Right cardiac atrium (tissue), 5 donors: ENCODE measurements at regions not wholly inside any gene's neighbourhood (a gene's known extent, or its start where the extent isn't known, plus 50 kb on each side); places are given as distances from the start of the nearest gene placed in this dataset.
"Not testable (repeated sequence)": the region's sequence is repeated elsewhere in the genome, so short reads cannot be mapped to it uniquely, and the experiment has no call there.

Source experiments
- ATAC-seq, 2 donors: fragments of 200-7000 bp; cut with Tn5 transposase; one replicate each; pipeline versions ENCODE4 v1.8.0 to v1.9.1; 2020; ENCODE audit warnings: moderate library complexity in 2 of 2, mild to moderate bottlenecking in 1 of 2
- DNase-seq, 3 donors: peaks; one replicate each; pipeline ENCODE4 v3.0.0-alpha.2; 2020
- H3K27ac ChIP-seq: one replicate; pipeline ENCODE4 v1.5.1; 2013; ENCODE audit warnings: mild to moderate bottlenecking, low read length, control low read depth, moderate library complexity
- H3K27me3 ChIP-seq: one replicate; pipeline ENCODE4 v1.6.1; 2013; ENCODE audit not compliant: control insufficient read depth, insufficient read depth
- H3K4me1 ChIP-seq: one replicate; pipeline ENCODE4 v1.6.1; 2013; ENCODE audit warnings: low read length; ENCODE audit not compliant: control insufficient read depth, insufficient read depth
- H3K4me3 ChIP-seq: one replicate; pipeline ENCODE4 v1.5.1; 2013; ENCODE audit warnings: low read length, control low read depth
- H3K9me3 ChIP-seq: one replicate; pipeline ENCODE4 v1.6.1; 2013; ENCODE audit warnings: low read length; ENCODE audit not compliant: control insufficient read depth
- WGBS: extraction: QIAGEN DNeasy Blood & Tissue Kit; methylation state at CpG from one replicate; pipeline ENCODE4 v1.1.7; 2013; 5-methylcytosine and 5-hydroxymethylcytosine counted together
- intact Hi-C, 4 donors: fragments of 100-400 bp; cut with DNase I; formaldehyde crosslinking; loops; one replicate each; pipeline versions ENCODE4 v1.11.0 to v1.14.0; 2022 to 2023
- donor health status: healthy with polysubstance abuse.
- donor health status: DM: no; HTN: yes; CAD: no.
- donor health status: DM: no; HTN: no; CAD: no.
- donor health status: DM: no; HTN: yes; CAD: no; lungs with severe emphysema.
- donor health status: DM: yes; HTN: yes; CAD: no.

DNA sequence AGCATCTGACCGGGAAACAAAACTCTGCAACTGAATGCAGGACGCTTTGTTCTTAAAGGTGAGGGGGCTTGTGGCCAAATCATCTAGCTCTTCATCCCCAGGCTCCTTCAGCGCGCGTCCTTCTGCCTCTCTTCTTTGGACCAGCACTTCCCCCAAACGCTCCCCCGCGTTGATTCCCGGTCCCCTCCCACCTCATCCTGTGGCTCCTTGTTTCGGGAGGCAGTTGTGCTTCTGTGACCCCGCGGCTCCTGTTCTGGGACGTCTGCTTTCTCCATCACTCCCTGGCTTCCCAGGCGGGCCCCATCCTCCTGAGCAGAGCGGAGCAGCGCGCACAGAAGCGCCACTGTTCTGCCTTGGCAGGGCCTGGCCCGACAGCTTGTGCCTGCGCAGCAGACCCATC, 109.7 kb upstream of the ZNG1E start:
- H3K27ac ChIP-seq, H3K27me3 ChIP-seq, intact Hi-C loops, H3K4me3 ChIP-seq, ATAC-seq, H3K4me1 ChIP-seq, H3K9me3 ChIP-seq: not testable (repeated sequence)
- WGBS, result 54% methylated on average over 19 of the region's 20 CpGs
- peak in 2 of 3 donors; percentile 12 to 29 for DNase-seq

DNA sequence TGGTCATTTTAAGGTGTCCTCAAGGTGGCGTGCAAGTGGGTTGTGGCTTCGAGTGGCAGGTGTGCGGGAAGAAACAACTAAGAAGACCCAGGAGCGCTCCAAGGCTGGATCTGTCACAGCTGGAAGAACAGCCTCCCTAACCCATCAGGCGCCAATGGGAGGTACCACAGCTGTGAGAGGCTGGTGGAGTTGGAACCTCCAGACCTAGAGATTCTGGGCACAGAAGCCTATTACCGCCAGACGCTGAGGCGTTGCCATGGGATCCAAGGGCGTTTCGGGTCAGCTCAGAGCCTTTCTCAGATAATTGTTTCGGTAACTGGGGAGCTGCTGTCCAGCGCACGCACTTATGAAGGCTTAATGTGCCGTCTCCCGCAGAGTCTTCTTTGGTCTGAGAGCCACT, 156.7 kb upstream of the ZNG1E start:
- 53% methylated on average over 5 of the region's 15 CpGs for WGBS
- H3K9me3 ChIP-seq, H3K4me3 ChIP-seq, H3K27ac ChIP-seq, H3K27me3 ChIP-seq, H3K4me1 ChIP-seq, DNase-seq, ATAC-seq, intact Hi-C loops: not testable (repeated sequence)

GRCh38 chr9:65514465-65514864, 161.3 kb upstream of the ZNG1E start:
- peak in 1 of 3 donors; percentile 16 for DNase-seq
- intact Hi-C loops, H3K9me3 ChIP-seq, ATAC-seq, H3K27ac ChIP-seq, H3K4me3 ChIP-seq, H3K27me3 ChIP-seq, H3K4me1 ChIP-seq: not testable (repeated sequence)
- 90% methylated on average over 12 of the region's 12 CpGs for WGBS

- H3K9me3 ChIP-seq, ATAC-seq, DNase-seq, H3K27me3 ChIP-seq, H3K4me1 ChIP-seq, intact Hi-C loops, H3K27ac ChIP-seq, H3K4me3 ChIP-seq: not testable (repeated sequence)
Measured at GRCh38 chr9:65507897-65508296, 167.8 kb upstream of the ZNG1E start.

GRCh38 chr9:65504686-65505085, 171.0 kb upstream of the ZNG1E start:
- ATAC-seq, DNase-seq, H3K4me1 ChIP-seq, intact Hi-C loops, H3K27me3 ChIP-seq, H3K4me3 ChIP-seq, H3K27ac ChIP-seq, H3K9me3 ChIP-seq: not testable (repeated sequence)
- WGBS, result 70% methylated on average over 5 of the region's 7 CpGs

GRCh38 chr9:65503696-65504095, 172.0 kb upstream of the ZNG1E start:
- DNase-seq, result peak in 2 of 3 donors; percentile 40 to 50

DNA sequence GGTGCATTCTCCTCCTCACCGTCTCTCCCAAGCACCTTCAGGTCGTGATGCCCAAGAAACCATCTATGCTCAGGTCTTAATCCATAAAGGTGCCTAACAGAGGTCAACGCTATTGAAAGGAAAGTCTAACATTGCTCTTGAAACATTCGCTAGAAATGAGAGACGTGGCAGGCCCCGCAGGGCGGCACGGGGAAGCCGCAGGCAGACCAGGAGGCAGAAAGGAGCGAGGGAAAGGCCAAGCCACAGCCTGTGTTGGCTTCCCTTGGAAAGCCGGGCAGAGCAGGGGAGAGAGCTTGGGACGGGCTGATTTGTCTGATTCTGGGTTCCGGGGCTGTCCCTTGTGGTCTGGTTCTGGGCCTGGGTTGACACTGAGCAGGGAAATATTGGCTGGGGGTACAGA, 192.8 kb upstream of the ZNG1E start:
- H3K4me1 ChIP-seq, H3K4me3 ChIP-seq, H3K9me3 ChIP-seq, H3K27ac ChIP-seq, DNase-seq, intact Hi-C loops, ATAC-seq, H3K27me3 ChIP-seq: not testable (repeated sequence)
- 74% methylated on average over 13 of the region's 13 CpGs for WGBS

More at GRCh38 chr9:65503696-65504095, 172.0 kb upstream of the ZNG1E start:
- ATAC-seq, H3K27me3 ChIP-seq, H3K4me1 ChIP-seq, intact Hi-C loops, H3K27ac ChIP-seq, H3K4me3 ChIP-seq, H3K9me3 ChIP-seq: not testable (repeated sequence)
- WGBS, result 88% methylated on average over 15 of the region's 16 CpGs

DNA sequence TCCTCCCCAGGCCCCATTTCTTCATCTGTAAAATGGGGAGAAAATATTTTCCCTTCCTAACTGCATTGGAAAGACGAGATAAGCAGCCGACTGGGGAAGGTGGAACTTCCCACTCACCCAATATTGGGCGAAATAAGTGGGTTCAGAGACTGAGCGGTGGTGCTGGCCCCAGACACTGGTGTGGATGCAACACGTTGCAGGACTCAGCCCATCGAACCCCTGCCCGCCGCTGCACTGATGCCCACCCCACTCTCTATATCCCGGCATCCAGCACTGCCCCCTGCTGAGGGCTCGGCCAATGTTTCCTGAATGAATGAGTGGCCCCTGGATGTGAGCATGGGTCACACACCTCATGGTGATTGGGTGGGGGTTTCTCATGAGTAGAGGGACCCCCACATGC, 194.4 kb upstream of the ZNG1E start:
- H3K4me3 ChIP-seq, intact Hi-C loops, DNase-seq, H3K27ac ChIP-seq, H3K27me3 ChIP-seq, H3K9me3 ChIP-seq, H3K4me1 ChIP-seq, ATAC-seq: not testable (repeated sequence)
- WGBS, result 87% methylated on average over 10 of the region's 10 CpGs

DNA sequence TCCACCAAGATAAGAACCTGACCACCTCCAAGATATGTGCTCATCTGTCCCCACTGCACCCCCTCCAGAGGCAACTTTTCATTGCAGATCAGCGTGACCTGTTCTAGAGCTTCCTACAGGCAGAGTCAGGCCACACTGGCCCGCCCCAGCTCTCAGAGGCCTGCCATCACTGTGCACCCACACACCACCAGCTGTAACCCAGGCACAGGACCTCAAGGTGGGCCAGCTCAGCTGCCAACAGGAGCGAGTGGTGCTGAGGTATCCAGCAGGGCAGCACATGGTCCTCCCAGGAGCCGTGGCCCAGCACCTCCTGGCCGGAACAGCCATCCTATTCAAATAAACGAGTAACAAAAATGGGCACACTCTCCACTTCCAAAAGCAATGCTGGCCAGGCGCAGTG, 189.9 kb upstream of the FOXD4L5 start:
- WGBS, result 74% methylated on average over 7 of the region's 7 CpGs
- H3K9me3 ChIP-seq, DNase-seq, intact Hi-C loops, H3K4me3 ChIP-seq, H3K27ac ChIP-seq, H3K4me1 ChIP-seq, ATAC-seq, H3K27me3 ChIP-seq: not testable (repeated sequence)

DNA sequence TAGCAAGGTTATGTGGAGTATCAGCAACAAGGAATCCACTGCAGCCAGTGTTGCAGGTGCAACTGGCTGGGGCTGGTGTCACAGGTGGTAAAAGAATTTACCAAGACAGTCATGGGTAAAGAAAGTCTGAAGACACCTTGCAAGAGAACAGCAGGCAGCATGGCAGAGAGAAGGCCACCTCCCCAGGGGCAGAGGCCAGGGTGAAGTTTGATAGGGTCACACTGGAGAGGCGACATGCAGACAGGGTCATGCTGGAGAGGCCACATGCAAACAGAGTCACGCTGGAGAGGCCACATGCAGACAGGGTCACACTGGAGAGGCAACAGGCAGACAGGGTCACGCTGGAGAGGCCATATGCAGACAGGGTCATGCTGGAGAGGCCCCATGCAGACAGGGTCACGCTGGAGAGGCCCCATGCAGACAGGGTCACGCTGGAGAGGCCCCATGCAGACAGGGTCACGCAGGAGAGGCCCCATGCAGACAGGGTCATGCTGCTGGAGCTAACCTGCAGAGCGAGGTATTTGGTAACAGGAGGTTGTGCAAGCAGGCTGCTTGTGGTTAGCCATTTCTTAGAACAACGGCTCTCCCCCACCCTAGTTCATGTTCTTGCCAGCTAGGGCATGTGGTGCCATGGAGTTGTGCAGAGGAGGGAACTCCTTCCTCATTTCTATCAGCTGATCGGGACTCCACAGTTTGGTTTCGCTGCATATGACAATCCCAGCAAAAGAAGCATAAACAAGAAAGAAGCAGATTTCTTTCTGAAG, 188.2 kb upstream of the FOXD4L5 start:
- H3K4me3 ChIP-seq, H3K4me1 ChIP-seq, H3K27ac ChIP-seq, DNase-seq, intact Hi-C loops, H3K27me3 ChIP-seq, H3K9me3 ChIP-seq, ATAC-seq: not testable (repeated sequence)
- WGBS, result 51% methylated on average over 10 of the region's 10 CpGs

DNA sequence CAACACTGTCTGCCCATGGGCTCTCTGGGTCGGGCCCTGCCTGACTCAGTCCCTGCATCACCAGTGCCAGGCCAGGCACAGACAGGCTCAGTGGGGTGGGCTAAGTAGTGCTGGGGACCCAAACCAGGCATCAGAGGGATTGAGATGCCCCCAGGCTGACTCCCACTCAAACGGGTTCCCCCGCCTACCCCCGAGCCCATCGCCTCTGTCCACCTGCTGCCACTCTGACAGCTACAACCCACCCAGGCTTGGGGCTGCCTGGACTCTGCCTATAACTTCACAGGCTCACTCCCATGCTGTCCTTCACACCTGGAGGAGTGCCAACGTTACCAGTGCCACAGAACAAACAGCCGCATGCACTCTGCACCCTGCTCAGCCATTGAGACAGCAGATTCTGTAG, 186.1 kb upstream of the FOXD4L5 start:
- intact Hi-C loops, H3K4me1 ChIP-seq, H3K27ac ChIP-seq, H3K27me3 ChIP-seq, H3K9me3 ChIP-seq, H3K4me3 ChIP-seq, ATAC-seq: not testable (repeated sequence)
- 82% methylated on average over 7 of the region's 7 CpGs for WGBS
- peak in 1 of 3 donors; percentile 12 for DNase-seq
